Prostate gland (tissue), 2 donors: ENCODE measurements at regions not wholly inside any gene's neighbourhood (a gene's known extent, or its start where the extent isn't known, plus 50 kb on each side); places are given as distances from the start of the nearest gene placed in this dataset.
"Not testable (repeated sequence)": the region's sequence is repeated elsewhere in the genome, so short reads cannot be mapped to it uniquely, and the experiment has no call there.

Experiments used
- DNase-seq: peaks from one replicate; pipeline ENCODE4 v3.0.0-alpha.2; 2019; ENCODE audit warnings: low spot score
- H3K27ac ChIP-seq, 2 donors: fragments of 200-600 bp; sonication (generic); 2 replicates each; pipeline ENCODE4 v1.5.1; 2017 to 2019
- H3K27me3 ChIP-seq: fragments of 200-600 bp; sonication (generic); replicated peaks from 2 replicates; pipeline ENCODE4 v1.5.1; 2019; ENCODE audit not compliant: insufficient read depth
- H3K36me3 ChIP-seq, 2 donors: fragments of 200-600 bp; sonication (generic); 1 replicate in 1 of 2; 2 replicates in 1 of 2; pipeline versions ENCODE4 v1.5.1 to v1.8.1; 2017 to 2019
- H3K4me1 ChIP-seq: fragments of 200-600 bp; sonication (generic); replicated peaks from 2 replicates; pipeline ENCODE4 v1.5.1; 2019
- H3K4me3 ChIP-seq, 2 donors: fragments of 200-600 bp; sonication (generic); 2 replicates each; pipeline ENCODE4 v1.5.1; 2017 to 2019
- H3K9me3 ChIP-seq: fragments of 200-600 bp; sonication (generic); 2 replicates; pipeline ENCODE4 v1.5.1; 2017
- POLR2A ChIP-seq: fragments of 450-650 bp; IDR thresholded peaks from one replicate; pipeline ENCODE4 v1.6.1; 2016; ENCODE audit warnings: antibody characterized with exemption, mild to moderate bottlenecking
- POLR2AphosphoS5 ChIP-seq: sonication (generic); formaldehyde crosslinking; IDR thresholded peaks from one replicate; pipeline ENCODE4 v1.6.1; 2017; ENCODE audit warnings: antibody characterized with exemption
- WGBS: methylation state at CpG from one replicate; pipeline ENCODE4 v1.1.5; 2018; 5-methylcytosine and 5-hydroxymethylcytosine counted together
- intact Hi-C: fragments of 100-400 bp; cut with DNase I; formaldehyde crosslinking; loops from one replicate; pipeline ENCODE4 v1.14.2; 2022
- TF ChIP-seq, protein P1 (sequence below), 4 experiments: fragments of 200-600 bp in 2 of 4; fragments of 450-650 bp in 2 of 4; sonication (generic) in 2 of 4; IDR thresholded peaks; 1 replicate in 3 of 4; 2 replicates in 1 of 4; pipeline ENCODE4 v1.5.1; 2016 to 2019; ENCODE audit warnings: antibody characterized with exemption in 4 of 4, mild to moderate bottlenecking in 2 of 4, moderate library complexity in 2 of 4

DNA sequence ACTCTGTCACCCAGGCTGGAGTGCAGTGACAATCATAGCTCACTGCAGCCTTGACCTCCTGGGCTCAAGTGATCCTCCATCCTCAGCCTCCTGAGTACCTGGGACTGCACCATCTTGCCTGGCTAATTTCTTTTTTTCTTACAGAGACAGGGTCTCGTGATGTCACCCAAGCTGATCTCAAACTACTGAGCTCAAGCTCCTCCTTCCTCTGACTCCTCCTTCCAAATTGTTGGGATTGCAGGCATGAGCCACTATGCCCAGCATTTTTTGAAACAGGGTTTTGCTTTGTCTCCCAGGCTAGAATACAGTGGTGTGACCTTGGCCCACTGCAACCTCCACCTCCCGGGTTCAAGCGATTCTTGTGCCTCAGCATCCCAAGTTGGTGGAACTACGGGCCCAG, 358.3 kb upstream of the MTNR1B start:
- no peak for DNase-seq
- no peak overlapping the region for H3K27ac ChIP-seq
- no peaks in the 10 kb centered on the region for H3K27me3 ChIP-seq
- no peaks in the 10 kb centered on the region for H3K36me3 ChIP-seq
- no peaks in the 10 kb centered on the region for H3K4me1 ChIP-seq
- no peak overlapping the region for H3K4me3 ChIP-seq
- TF ChIP-seq, protein P1, sequence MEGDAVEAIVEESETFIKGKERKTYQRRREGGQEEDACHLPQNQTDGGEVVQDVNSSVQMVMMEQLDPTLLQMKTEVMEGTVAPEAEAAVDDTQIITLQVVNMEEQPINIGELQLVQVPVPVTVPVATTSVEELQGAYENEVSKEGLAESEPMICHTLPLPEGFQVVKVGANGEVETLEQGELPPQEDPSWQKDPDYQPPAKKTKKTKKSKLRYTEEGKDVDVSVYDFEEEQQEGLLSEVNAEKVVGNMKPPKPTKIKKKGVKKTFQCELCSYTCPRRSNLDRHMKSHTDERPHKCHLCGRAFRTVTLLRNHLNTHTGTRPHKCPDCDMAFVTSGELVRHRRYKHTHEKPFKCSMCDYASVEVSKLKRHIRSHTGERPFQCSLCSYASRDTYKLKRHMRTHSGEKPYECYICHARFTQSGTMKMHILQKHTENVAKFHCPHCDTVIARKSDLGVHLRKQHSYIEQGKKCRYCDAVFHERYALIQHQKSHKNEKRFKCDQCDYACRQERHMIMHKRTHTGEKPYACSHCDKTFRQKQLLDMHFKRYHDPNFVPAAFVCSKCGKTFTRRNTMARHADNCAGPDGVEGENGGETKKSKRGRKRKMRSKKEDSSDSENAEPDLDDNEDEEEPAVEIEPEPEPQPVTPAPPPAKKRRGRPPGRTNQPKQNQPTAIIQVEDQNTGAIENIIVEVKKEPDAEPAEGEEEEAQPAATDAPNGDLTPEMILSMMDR (IDR thresholded peaks at IDR 0.05), result no peak
- no peak for TF ChIP-seq POLR2A
- no peak for TF ChIP-seq POLR2AphosphoS5
- intact Hi-C loops, result no loop called here
- 96% methylated on average over 4 of the region's 4 CpGs for WGBS
- H3K9me3 ChIP-seq, result no peaks in the 10 kb centered on the region

DNA sequence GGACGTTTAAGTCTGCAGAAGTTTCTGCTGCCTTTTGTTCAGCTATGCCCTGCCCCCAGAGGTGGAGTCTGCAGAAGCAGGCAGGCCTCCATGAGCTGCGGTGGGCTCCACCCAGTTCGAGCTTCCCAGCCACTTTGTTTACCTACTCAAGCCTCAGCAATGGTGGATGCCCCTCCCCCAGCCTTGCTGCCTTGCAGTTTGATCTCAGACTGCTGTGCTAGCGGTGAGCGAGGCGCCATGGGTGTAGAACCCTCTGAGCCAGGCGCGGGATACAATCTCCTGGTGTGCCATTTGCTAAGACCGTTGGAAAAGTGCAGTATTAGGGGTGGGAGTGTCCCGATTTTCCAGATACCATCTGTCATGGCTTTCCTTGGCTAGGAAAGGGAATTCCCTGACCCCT, 351.4 kb upstream of the MTNR1B start:
- H3K4me1 ChIP-seq, intact Hi-C loops, H3K27ac ChIP-seq, H3K4me3 ChIP-seq, H3K27me3 ChIP-seq, DNase-seq, H3K36me3 ChIP-seq, H3K9me3 ChIP-seq: not testable (repeated sequence)
- WGBS, result 93% methylated on average over 10 of the region's 10 CpGs

DNA sequence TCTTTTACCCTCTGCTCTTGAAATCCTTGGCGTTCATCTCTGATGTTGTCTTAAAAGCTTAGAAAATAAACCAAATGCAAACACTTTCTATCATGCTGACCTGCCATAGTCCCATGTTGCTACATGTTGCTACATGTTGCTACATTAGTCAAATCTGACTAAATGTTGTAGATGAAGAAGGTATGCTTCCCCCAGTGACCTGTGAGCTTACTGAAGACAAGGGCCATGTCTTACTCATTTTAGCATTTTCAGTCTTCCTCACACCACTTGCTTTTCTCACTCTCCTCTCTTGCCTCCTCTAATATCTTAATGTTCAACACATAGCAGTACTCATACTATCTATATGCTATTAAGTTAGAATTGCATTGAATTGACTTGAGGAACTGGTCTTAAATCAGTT, 346.4 kb upstream of the MTNR1B start:
- TF ChIP-seq, protein P1 (IDR thresholded peaks at IDR 0.05), result no peak
- TF ChIP-seq POLR2AphosphoS5 (no peak), POLR2A (no peak)
- no peaks in the 10 kb centered on the region for H3K36me3 ChIP-seq
- no peaks in the 10 kb centered on the region for H3K9me3 ChIP-seq
- no peak overlapping the region for H3K27ac ChIP-seq
- no peak for DNase-seq
- intact Hi-C loops, result no loop called here
- H3K4me3 ChIP-seq, result no peak overlapping the region
- H3K4me1 ChIP-seq, result no peaks in the 10 kb centered on the region
- WGBS, result 73% methylated on average over 1 of the region's 1 CpG
- H3K27me3 ChIP-seq, result no peaks in the 10 kb centered on the region

DNA sequence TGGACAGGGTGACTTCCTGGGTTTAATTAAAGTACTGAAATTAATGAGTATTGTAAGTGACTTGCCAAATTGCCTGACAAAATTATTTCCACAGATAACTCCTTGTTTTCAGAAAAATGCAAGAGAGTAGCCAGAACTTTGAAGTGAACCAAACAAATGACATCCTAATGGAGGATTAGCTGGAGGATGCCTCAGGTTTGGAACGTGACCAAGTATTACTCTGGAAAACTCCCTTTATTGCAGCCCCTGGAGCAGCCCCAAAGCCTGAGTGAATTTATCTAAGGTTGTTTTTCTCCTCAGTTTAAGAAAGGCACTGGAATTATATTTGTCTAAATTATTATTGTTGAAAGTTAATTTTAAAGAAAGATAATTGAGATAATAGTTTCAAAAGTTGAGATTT, 343.6 kb upstream of the MTNR1B start:
- Histone ChIP-seq H3K4me3 (no peak overlapping the region), H3K9me3 (no peaks in the 10 kb centered on the region), H3K27me3 (no peaks in the 10 kb centered on the region), H3K4me1 (no peaks in the 10 kb centered on the region), H3K36me3 (no peaks in the 10 kb centered on the region), H3K27ac (no peak overlapping the region)
- DNase-seq, result no peak
- WGBS, result 41% methylated on average over 1 of the region's 1 CpG
- TF ChIP-seq POLR2AphosphoS5 (no peak), POLR2A (no peak)
- TF ChIP-seq, protein P1 (IDR thresholded peaks at IDR 0.05), result no peak
- intact Hi-C loops, result no loop called here

DNA sequence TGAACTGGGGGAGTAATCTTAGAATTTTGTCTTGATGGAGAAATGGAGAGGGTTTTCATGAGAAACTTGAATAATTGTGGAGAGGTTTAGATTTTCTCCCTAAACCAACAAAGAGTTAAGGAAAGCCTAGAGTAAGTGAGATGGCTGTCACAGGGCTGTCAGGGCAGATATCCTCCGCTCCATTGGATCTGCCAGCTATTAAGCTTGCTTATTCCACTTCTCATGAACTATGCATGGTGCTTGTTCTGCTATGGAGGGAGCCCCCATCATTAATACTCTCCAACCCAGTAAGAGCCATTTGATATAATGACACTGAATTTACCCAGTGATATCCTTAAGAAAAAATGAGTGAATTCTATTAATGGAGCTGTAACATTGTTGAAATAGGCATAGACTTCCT, 342.8 kb upstream of the MTNR1B start:
- Histone ChIP-seq H3K27ac (no peak overlapping the region), H3K36me3 (no peaks in the 10 kb centered on the region)
- intact Hi-C loops, result no loop called here

More for the DNA sequence above, 342.8 kb upstream of the MTNR1B start:
- Histone ChIP-seq H3K4me1 (no peaks in the 10 kb centered on the region), H3K4me3 (no peak overlapping the region), H3K27me3 (no peaks in the 10 kb centered on the region), H3K9me3 (no peaks in the 10 kb centered on the region)
- whole genome bisulfite sequencing, result 100% methylated on average over 1 of the region's 1 CpG
- DNase-seq, result no peak
- TF ChIP-seq POLR2AphosphoS5 (no peak), POLR2A (no peak)
- TF ChIP-seq, protein P1 (IDR thresholded peaks at IDR 0.05), result no peak
